Natural killer cell treated with Interleukin-12 subunit alpha and Interleukin-12 subunit beta and Interleukin-15 and Interleukin-18, amount 100 ng/mL, for 72 hours (primary cell): ENCODE measurements at regions not wholly inside any gene's neighbourhood (a gene's known extent, or its start where the extent isn't known, plus 50 kb on each side); places are given as distances from the start of the nearest gene placed in this dataset.
"Not testable (repeated sequence)": the region's sequence is repeated elsewhere in the genome, so short reads cannot be mapped to it uniquely, and the experiment has no call there.

Source experiments
- ATAC-seq, 2 donors: fragments of 150-1000 bp; cut with Tn5 transposase in 1 of 2; sonication (Bioruptor Pico), chemical (Tn5 transposase) in 1 of 2; 2 replicates each; pipeline ENCODE4 v1.10.0; 2021
- DNase-seq: peaks from one replicate; pipeline ENCODE4 v3.0.0; 2022; ENCODE audit warnings: low spot score
- H3K27ac Mint-ChIP-seq, 2 donors: 1 replicate in 1 of 2; 2 replicates in 1 of 2; pipeline ENCODE4 v1.8.0; 2022; ENCODE audit warnings: mixed read lengths in 2 of 2, mild to moderate bottlenecking in 1 of 2, moderate library complexity in 1 of 2
- H3K27me3 Mint-ChIP-seq, 2 donors: 1 replicate in 1 of 2; 2 replicates in 1 of 2; pipeline ENCODE4 v1.8.0; 2022; ENCODE audit warnings: mixed read lengths in 2 of 2
- H3K36me3 Mint-ChIP-seq: one replicate; pipeline ENCODE4 v1.8.0; 2022; ENCODE audit warnings: mixed read lengths
- H3K4me1 Mint-ChIP-seq, 2 donors: 1 replicate in 1 of 2; 2 replicates in 1 of 2; pipeline ENCODE4 v1.8.0; 2022; ENCODE audit warnings: low read depth in 2 of 2, mixed read lengths in 2 of 2, mild to moderate bottlenecking in 1 of 2
- H3K4me3 Mint-ChIP-seq: one replicate; pipeline ENCODE4 v1.8.0; 2022; ENCODE audit warnings: mixed read lengths
- H3K9me3 Mint-ChIP-seq: 2 replicates; pipeline ENCODE4 v1.8.0; 2022; ENCODE audit warnings: mixed read lengths

DNA sequence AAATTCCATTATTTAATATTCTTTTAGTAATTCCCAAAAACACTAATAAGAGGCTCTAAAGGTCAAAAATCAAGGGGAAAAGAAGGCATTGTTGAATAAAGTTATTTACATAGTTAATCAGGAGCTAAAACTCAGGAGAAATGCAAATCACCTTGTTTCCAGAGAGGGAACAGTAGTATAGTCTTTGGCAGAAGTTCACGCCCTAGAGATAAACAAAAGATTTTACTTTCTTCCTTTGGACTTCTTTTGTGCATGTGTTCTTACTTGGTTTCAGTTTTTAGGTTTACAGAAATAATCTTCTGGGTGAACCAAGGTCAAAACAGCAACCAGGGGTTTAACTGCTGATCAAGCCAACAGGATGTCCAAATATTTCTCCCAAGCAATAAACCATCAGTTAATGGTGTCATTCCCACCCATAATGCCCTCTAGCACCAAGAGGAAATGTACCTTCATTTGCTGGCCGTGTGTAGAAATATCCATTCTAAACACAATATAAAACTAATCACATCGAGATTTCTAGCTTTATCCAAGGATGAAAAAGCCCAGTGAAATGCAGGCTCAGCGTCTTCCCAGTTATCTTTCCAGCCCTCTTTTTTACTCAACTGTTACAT is 518.8 kb upstream of the SOX9 start:
- ATAC-seq (no peak), DNase-seq (no peak)
- H3K4me1 Mint-ChIP-seq, result no peaks in the 10 kb centered on the region
- no peaks in the 10 kb centered on the region for H3K36me3 Mint-ChIP-seq
- H3K27ac Mint-ChIP-seq, result no peak overlapping the region
- H3K9me3 Mint-ChIP-seq, result peaks cover 11% of the 10 kb centered on the region
- H3K4me3 Mint-ChIP-seq, result no peak overlapping the region
- no peaks in the 10 kb centered on the region for H3K27me3 Mint-ChIP-seq

DNA sequence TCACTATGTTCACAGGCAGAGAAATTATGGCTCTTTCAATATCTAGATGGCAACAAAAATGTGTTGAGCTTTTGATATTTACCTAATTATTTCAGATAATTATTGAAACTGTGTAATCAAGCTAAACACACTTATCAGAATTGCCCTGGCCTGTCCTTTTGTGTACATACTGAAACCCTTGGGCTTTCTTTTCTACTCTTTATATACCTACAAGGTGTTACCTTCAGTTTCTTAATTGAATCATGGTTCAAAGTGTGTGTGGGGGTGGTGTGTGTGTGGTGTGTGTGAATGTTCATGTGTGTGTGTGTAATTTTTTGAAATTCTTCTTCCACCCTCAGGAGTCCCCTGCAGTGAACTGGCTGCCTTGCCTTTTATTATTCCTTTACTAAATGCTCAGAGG is 506.8 kb upstream of the SOX9 start:
- Mint-ChIP-seq H3K4me1 (no peaks in the 10 kb centered on the region), H3K9me3 (peaks cover 21% of the 10 kb centered on the region)
- no peak for ATAC-seq

DNA sequence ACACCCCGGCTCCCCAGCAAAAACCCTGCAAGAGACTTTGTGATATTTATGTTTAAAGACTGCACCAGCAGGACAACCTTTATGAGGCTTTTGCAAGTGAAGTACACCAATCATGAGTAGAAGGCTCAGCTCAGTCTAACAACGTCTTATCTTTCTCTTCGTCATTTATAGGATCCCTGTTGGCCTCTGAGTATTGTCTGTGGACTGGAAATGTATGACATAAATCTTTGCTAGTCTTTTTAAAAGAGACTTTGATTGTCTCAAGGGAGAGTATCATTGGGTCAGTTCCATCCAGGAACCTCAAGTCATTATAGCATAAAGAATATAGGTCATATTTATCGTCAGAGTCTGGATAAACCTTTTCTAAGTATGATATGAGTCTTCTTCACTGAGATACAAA is 505.0 kb upstream of the SOX9 start:
- H3K27ac Mint-ChIP-seq, result no peak overlapping the region
- peaks cover 12% of the 10 kb centered on the region for H3K36me3 Mint-ChIP-seq
- no peak overlapping the region for H3K4me3 Mint-ChIP-seq

More for the DNA sequence above, 506.8 kb upstream of the SOX9 start:
- Mint-ChIP-seq H3K27me3 (no peaks in the 10 kb centered on the region), H3K4me3 (no peak overlapping the region), H3K27ac (no peak overlapping the region), H3K36me3 (peaks cover 12% of the 10 kb centered on the region)
- DNase-seq, result no peak

DNA sequence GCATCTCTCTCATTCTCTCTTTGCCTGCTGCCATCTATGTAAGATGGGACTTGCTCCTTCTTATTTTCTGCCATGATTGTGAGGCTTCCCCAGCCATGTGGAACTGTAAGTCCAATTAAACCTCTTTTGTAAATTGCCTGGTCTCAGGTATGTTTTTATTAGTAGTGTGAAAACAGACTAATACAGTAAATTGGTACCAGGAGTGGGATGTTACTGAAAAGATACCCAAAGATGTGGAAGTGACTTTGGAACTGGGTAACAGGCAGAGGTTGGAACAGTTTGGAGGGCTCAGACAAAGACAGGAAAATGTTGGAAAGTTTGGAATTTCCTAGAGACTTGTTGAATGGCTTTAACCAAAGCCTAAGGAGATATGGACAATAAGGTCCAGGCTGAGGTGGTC is 503.1 kb upstream of the SOX9 start:
- Mint-ChIP-seq H3K9me3 (peaks cover 17% of the 10 kb centered on the region), H3K36me3 (peaks cover 12% of the 10 kb centered on the region)
- not testable (repeated sequence) for DNase-seq, H3K27me3 Mint-ChIP-seq, H3K4me3 Mint-ChIP-seq, H3K27ac Mint-ChIP-seq, ATAC-seq, H3K4me1 Mint-ChIP-seq

More for the DNA sequence above, 505.0 kb upstream of the SOX9 start:
- ATAC-seq (no peak), DNase-seq (no peak)
- H3K27me3 Mint-ChIP-seq, result no peaks in the 10 kb centered on the region
- no peaks in the 10 kb centered on the region for H3K4me1 Mint-ChIP-seq
- peaks cover 21% of the 10 kb centered on the region for H3K9me3 Mint-ChIP-seq

DNA sequence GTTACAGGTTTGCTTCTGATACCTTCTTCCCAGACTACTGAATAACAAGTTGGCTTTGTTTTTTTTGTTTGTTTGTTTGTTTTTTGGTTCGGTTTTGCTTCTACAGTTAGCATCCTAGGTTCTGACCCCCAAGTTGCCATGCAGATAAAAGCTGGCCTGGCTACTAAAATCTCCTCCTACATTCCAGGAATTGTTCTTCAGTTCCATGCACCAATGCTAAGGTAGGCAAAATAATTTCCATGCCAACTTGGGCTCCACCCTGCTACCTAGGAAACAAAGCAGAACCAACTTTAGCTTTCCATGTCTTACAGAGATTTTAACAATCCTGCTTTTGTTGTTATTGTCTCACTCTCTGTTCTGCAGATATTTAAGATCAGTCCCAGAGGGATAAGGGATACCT is 495.5 kb upstream of the SOX9 start:
- Mint-ChIP-seq H3K27ac (no peak overlapping the region), H3K9me3 (peaks cover 8% of the 10 kb centered on the region), H3K4me3 (no peak overlapping the region), H3K27me3 (no peaks in the 10 kb centered on the region), H3K4me1 (no peaks in the 10 kb centered on the region), H3K36me3 (peaks cover 4% of the 10 kb centered on the region)
- DNase-seq (no peak), ATAC-seq (no peak)

DNA sequence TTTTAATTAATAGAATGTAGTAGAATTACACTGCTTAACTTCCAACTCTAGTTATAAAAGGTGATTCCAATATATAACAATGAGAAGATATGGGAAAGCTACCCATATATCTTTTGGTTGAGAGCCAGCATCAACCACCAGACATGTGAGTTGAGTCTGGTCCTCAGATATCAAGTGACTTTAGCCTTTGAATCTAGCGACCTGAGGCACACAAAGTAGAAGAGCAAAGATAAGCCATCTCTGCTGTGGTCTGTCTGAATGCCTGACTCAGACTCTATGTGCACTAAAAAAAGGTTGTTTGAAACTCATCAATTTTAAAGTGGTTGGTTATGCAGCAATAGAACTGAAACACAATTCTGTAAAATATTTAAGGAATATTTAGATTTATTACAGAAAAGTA is 492.5 kb upstream of the SOX9 start:
- ATAC-seq, result no peak
- Mint-ChIP-seq H3K4me1 (no peaks in the 10 kb centered on the region), H3K4me3 (no peak overlapping the region), H3K9me3 (peaks cover 8% of the 10 kb centered on the region), H3K27me3 (no peaks in the 10 kb centered on the region), H3K27ac (no peak overlapping the region), H3K36me3 (peaks cover 4% of the 10 kb centered on the region)
- no peak for DNase-seq

DNA sequence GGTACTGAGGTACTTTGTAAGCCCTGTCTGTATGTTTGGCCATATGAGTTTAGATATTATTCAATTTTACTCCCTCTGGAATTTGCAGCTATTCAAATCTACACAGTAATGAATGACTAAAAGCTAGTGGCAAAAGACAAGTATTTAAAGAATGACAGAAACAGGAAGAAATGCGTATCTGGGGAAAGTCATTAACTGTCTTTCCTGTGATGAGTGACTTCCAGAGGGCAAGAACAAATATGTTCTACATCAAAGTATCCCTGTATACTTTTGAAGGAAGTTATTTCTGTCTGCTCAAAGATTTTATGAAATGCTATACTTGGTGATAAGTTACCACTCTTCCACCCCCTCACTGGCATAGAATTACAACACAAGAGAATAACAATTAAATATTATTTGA is 489.3 kb upstream of the SOX9 start:
- ATAC-seq, result no peak
- H3K27ac Mint-ChIP-seq, result no peak overlapping the region
- H3K4me1 Mint-ChIP-seq, result no peaks in the 10 kb centered on the region
- peaks cover 13% of the 10 kb centered on the region for H3K9me3 Mint-ChIP-seq
- no peak for DNase-seq
- H3K27me3 Mint-ChIP-seq, result no peaks in the 10 kb centered on the region
- no peak overlapping the region for H3K4me3 Mint-ChIP-seq
- peaks cover 4% of the 10 kb centered on the region for H3K36me3 Mint-ChIP-seq

DNA sequence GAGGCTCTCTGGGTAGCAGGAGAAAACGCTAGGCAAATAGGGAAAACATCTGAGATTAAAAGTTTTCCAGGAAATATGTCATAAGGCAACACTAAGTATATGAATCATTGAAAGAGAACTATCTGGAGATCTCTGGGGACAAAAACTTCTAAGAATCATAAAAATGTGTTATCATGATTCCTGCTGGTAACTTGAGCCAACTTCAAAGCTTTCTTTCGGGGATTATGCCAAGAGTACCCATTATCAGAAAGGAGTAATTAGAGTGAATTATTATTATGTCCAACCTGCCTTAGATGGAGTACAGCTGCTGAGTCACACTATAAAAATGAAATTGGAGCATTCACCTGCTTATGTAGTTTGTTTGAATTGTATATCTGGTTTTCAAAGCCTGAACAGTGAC is 488.5 kb upstream of the SOX9 start:
- no peaks in the 10 kb centered on the region for H3K36me3 Mint-ChIP-seq
- no peaks in the 10 kb centered on the region for H3K27me3 Mint-ChIP-seq
- no peak for DNase-seq
- no peak overlapping the region for H3K4me3 Mint-ChIP-seq
- no peak for ATAC-seq
- peaks cover 8% of the 10 kb centered on the region for H3K9me3 Mint-ChIP-seq
- H3K27ac Mint-ChIP-seq, result no peak overlapping the region
- H3K4me1 Mint-ChIP-seq, result no peaks in the 10 kb centered on the region

DNA sequence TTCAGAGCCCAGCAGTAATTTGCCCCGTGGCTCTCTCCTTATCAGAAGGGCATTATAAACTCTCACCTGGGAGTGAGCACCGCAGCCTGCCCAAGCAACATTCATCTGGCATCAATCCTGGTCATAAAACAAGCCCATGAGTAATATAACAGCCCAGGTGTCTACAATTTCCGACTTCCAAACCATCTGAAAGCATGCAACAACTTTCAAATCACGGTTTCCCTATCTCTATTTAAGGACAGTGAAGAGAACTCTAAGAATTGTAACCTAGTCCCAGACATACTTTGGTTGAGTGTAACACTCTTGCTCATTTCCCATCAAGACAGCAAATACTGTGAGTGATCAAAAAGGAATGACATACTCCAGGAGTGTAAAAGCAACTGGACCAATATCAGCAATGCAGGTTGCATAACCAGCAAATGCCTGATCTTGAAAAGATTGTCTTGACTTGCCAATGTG is 487.4 kb upstream of the SOX9 start:
- Mint-ChIP-seq H3K4me1 (no peaks in the 10 kb centered on the region), H3K36me3 (no peaks in the 10 kb centered on the region), H3K27me3 (no peaks in the 10 kb centered on the region), H3K4me3 (no peak overlapping the region), H3K9me3 (peaks cover 8% of the 10 kb centered on the region), H3K27ac (no peak overlapping the region)
- ATAC-seq, result no peak
- DNase-seq, result no peak

DNA sequence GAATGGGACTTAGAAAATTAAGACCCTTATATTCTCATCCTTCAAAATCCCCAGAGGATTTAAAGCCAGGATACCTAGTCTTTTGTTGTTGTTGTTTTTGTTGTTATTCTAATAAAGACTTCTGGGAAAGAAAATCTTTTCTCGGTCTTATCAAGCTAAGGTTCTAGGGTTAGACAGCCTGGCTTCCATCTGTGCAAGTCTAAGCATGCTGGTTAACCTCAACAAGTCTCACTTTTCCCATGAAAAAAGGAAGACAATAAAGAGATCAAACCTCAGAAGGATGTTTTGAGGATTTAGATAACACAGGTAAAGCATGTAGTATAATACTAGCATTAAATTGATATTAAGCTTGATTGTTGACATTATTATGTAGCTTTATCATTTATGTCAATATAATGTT is 486.4 kb upstream of the SOX9 start:
- H3K27me3 Mint-ChIP-seq, result no peaks in the 10 kb centered on the region
- H3K4me3 Mint-ChIP-seq, result no peak overlapping the region
- H3K36me3 Mint-ChIP-seq, result no peaks in the 10 kb centered on the region
- H3K9me3 Mint-ChIP-seq, result peaks cover 13% of the 10 kb centered on the region
- DNase-seq, result no peak
- no peaks in the 10 kb centered on the region for H3K4me1 Mint-ChIP-seq
- H3K27ac Mint-ChIP-seq, result no peak overlapping the region
- no peak for ATAC-seq

DNA sequence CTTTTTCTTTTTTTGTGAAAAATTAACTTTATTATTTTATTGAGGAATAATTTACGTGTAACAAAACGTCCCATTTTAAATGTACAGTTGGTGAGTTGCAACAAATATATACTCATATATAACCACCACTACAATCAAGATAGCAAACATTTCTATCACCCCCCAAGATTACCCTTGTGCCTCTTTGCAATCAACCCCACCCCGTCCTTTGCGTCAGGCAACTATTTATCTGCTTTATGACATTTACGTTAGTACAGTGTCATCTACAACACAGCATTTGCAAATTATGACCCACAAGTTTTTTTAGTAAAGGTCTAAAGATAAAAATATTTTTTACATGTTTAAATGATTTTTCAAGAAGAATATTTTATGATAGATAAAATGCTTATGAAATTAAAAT is 485.6 kb upstream of the SOX9 start:
- Mint-ChIP-seq H3K27ac (no peak overlapping the region), H3K36me3 (no peaks in the 10 kb centered on the region)

DNA sequence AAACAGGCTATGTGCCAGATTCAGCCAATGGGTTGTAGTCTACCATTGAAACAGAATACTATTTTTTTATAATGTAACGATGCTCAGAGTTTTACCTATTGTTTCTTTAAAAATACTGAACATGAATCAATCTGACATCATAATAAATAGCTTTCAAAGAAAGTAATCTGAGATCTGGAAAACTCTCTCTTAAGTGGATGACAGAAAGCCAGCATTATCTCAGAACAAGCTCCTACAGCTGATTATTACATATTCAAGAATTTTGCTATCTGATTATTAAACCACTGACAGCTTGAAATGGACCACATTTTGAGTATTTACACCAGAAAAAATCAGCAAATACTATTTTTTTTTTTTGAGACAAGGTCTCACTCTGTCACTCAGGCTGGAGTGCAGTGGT is 484.2 kb upstream of the SOX9 start:
- no peaks in the 10 kb centered on the region for H3K36me3 Mint-ChIP-seq
- no peak overlapping the region for H3K4me3 Mint-ChIP-seq
- H3K27ac Mint-ChIP-seq, result no peak overlapping the region
- no peak for ATAC-seq
- peaks cover 20% of the 10 kb centered on the region for H3K9me3 Mint-ChIP-seq
- DNase-seq, result no peak
- no peaks in the 10 kb centered on the region for H3K4me1 Mint-ChIP-seq
- no peaks in the 10 kb centered on the region for H3K27me3 Mint-ChIP-seq

More for the DNA sequence above, 485.6 kb upstream of the SOX9 start:
- peaks cover 13% of the 10 kb centered on the region for H3K9me3 Mint-ChIP-seq
- no peak overlapping the region for H3K4me3 Mint-ChIP-seq
- DNase-seq (no peak), ATAC-seq (no peak)
- H3K4me1 Mint-ChIP-seq, result no peaks in the 10 kb centered on the region
- no peaks in the 10 kb centered on the region for H3K27me3 Mint-ChIP-seq

DNA sequence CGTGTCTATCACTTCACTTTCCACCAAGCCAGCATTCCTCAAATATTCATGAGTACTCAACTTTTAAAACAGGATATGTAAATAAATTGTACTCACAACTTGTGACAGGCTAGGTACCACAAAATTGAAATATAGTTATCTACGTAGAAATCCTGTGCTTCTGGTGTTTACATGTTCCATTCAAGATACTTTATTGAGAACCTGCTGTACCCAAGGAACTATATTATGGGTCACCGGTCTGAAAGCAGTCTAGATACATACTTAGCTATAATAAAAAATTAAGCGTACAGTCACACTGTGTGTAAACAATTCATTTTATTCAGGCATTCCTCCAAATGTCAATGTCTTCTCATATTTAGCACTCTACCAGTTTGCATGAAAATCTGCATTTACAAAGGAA is 482.2 kb upstream of the SOX9 start:
- peaks cover under 1% of the 10 kb centered on the region for H3K36me3 Mint-ChIP-seq
- no peaks in the 10 kb centered on the region for H3K27me3 Mint-ChIP-seq
- no peak overlapping the region for H3K27ac Mint-ChIP-seq
- DNase-seq, result no peak
- H3K4me3 Mint-ChIP-seq, result no peak overlapping the region
- no peaks in the 10 kb centered on the region for H3K4me1 Mint-ChIP-seq
- H3K9me3 Mint-ChIP-seq, result peaks cover 20% of the 10 kb centered on the region
- ATAC-seq, result no peak

DNA sequence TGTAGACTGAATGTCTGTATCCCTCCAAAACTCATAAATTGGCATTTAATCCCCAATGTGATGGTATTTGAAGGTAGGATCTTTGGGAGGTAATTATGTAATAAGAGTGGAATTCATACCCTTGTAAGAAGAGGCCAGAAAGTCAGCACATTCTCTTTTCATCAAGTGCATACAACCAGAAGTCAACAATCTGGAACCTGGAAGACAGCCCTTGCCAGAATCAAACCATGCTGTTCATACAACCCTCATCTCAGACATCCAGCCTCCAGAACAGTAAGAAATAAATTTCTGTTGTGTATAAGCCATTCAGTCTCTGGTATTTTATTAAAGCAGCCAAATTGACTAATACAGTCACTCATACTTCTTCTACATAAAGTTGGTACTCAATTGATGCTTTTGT is 481.0 kb upstream of the SOX9 start:
- H3K9me3 Mint-ChIP-seq, result peaks cover 25% of the 10 kb centered on the region
- ATAC-seq, result no peak
- no peak overlapping the region for H3K27ac Mint-ChIP-seq
- DNase-seq, result no peak
- H3K4me3 Mint-ChIP-seq, result no peak overlapping the region
- no peaks in the 10 kb centered on the region for H3K27me3 Mint-ChIP-seq
- H3K36me3 Mint-ChIP-seq, result peaks cover 4% of the 10 kb centered on the region
- no peaks in the 10 kb centered on the region for H3K4me1 Mint-ChIP-seq

DNA sequence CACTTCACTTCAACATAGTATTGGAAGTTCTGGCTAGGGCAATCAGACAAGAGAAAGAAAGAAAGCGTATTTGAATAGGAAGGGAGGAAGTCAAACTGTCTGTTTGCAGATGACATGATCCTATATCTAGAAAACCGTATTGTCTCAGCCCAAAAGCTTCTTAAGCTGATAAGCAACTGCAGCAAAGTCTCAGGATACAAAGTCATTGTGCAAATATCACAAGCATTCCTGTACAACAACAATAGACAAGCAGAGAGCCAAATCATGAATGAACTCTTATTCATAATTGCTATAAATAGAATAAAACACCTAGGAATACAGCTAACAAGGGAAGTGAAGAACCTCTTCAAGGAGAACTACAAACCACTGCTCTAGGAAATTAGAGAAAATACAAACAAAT is 473.9 kb upstream of the SOX9 start:
- H3K27ac Mint-ChIP-seq, H3K4me1 Mint-ChIP-seq: not testable (repeated sequence)

More for the DNA sequence above, 473.9 kb upstream of the SOX9 start:
- H3K4me3 Mint-ChIP-seq, H3K27me3 Mint-ChIP-seq, ATAC-seq, DNase-seq: not testable (repeated sequence)
- Mint-ChIP-seq H3K9me3 (peaks cover 21% of the 10 kb centered on the region), H3K36me3 (peaks cover 12% of the 10 kb centered on the region)
